ENCODE measurements at regions not wholly inside any gene's neighbourhood (a gene's known extent, or its start where the extent isn't known, plus 50 kb on each side); places are given as distances from the start of the nearest gene placed in this dataset.

DNA sequence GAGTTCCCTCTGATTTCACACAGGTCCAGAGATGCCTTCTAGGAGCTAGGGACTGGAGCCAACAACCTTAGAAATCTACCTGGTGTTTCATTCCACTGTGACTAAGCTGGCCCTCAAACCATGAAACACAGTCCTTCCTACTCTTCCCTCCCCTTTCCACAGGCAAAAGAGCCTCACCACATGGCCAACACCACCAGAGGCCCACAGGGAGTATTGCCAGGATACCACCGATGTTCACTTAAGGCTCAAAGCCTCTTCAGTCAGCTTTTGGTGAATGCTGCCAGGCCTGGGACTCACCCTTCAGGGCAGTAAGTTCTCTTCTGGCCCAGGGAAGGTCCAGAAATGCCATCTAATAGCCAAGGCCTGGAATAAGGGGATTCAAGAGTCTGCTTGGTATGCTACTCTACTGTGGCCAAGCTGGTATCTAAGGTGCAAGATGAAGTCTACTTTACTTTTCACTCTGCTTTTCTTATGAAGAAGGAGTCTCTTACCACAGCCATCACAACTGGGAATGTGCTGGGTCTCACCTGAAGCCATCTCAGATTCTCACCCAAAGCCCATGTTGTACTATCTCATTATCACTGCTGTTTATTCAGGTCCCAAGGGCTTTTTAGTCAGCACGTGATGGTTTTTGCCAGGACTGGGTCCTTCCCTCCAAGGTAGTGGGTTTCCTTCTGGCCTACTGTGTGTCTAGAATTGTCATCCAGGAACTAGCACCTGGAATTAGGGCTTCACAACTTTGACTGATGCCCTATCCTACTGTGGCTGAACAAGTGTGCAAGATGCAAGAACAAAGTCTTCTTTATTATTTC is 1018.4 kb downstream of the TAF11L14 start:
- TF ChIP-seq, protein P1, sequence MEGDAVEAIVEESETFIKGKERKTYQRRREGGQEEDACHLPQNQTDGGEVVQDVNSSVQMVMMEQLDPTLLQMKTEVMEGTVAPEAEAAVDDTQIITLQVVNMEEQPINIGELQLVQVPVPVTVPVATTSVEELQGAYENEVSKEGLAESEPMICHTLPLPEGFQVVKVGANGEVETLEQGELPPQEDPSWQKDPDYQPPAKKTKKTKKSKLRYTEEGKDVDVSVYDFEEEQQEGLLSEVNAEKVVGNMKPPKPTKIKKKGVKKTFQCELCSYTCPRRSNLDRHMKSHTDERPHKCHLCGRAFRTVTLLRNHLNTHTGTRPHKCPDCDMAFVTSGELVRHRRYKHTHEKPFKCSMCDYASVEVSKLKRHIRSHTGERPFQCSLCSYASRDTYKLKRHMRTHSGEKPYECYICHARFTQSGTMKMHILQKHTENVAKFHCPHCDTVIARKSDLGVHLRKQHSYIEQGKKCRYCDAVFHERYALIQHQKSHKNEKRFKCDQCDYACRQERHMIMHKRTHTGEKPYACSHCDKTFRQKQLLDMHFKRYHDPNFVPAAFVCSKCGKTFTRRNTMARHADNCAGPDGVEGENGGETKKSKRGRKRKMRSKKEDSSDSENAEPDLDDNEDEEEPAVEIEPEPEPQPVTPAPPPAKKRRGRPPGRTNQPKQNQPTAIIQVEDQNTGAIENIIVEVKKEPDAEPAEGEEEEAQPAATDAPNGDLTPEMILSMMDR (IDR thresholded peaks at IDR 0.05 in 4 of 5, conservative IDR thresholded peaks at IDR 0.05 in 1 of 5) = no peak
- TF ChIP-seq POLR2A (IDR thresholded peaks at IDR 0.05) = no peak
